CD4-positive, alpha-beta T cell (primary cell): ENCODE measurements at regions not wholly inside any gene's neighbourhood (a gene's known extent, or its start where the extent isn't known, plus 50 kb on each side); places are given as distances from the start of the nearest gene placed in this dataset.

Source experiments
- ATAC-seq: fragments of 200-7000 bp; cut with Tn5 transposase; one replicate; pipeline ENCODE4 v1.10.0; 2022; ENCODE audit warnings: mild to moderate bottlenecking; ENCODE audit not compliant: poor library complexity
- CTCF ChIA-PET: fragments of 350-600 bp; sonication (Branson Sonifier 250); formaldehyde crosslinking; loops from one replicate; lab custom pipeline; 2021; ENCODE audit warnings: antibody characterized with exemption, inconsistent platforms; lab: Charles Lee
- POLR2A ChIA-PET: fragments of 350-600 bp; sonication (Branson Sonifier 250); formaldehyde crosslinking; loops from one replicate; lab custom pipeline; 2021; ENCODE audit warnings: antibody characterized with exemption, inconsistent platforms; lab: Charles Lee
- DNase-seq, 14 experiments: peaks; one replicate each; pipeline ENCODE4 v3.0.0-alpha.2; 2013 to 2020; ENCODE audit warnings: mixed read lengths in 2 of 14
- H3K27ac ChIP-seq, 2 donors: one replicate each; pipeline versions ENCODE4 v1.5.1 to v1.7.0; 2013; ENCODE audit warnings: low read length in 2 of 2, low read depth in 1 of 2, mild to moderate bottlenecking in 1 of 2
- H3K27me3 ChIP-seq, 2 experiments: 1 replicate in 1 of 2; 2 replicates in 1 of 2; pipeline versions ENCODE4 v1.6.1 to v1.7.0; 2013; ENCODE audit warnings: low read length in 2 of 2, control low read depth in 1 of 2, mild to moderate bottlenecking in 1 of 2, moderate library complexity in 1 of 2; ENCODE audit not compliant: insufficient read depth in 2 of 2, control insufficient read depth in 1 of 2
- H3K36me3 ChIP-seq: one replicate; pipeline ENCODE4 v1.6.1; 2013; ENCODE audit warnings: low read length, control low read depth; ENCODE audit not compliant: insufficient read depth
- H3K4me1 ChIP-seq: one replicate; pipeline ENCODE4 v1.6.1; 2013; ENCODE audit warnings: low read length, control low read depth; ENCODE audit not compliant: insufficient read depth
- H3K4me3 ChIP-seq: one replicate; pipeline ENCODE4 v1.5.1; 2013; ENCODE audit warnings: mild to moderate bottlenecking, low read length, moderate library complexity
- H3K9me3 ChIP-seq, 2 experiments: 1 replicate in 1 of 2; 2 replicates in 1 of 2; pipeline versions ENCODE4 v1.6.1 to v1.7.0; 2013; ENCODE audit warnings: low read length in 2 of 2, mild to moderate bottlenecking in 2 of 2, control low read depth in 1 of 2, moderate library complexity in 1 of 2; ENCODE audit not compliant: control insufficient read depth in 1 of 2, insufficient read depth in 1 of 2
- H3K27ac Mint-ChIP-seq: one replicate; pipeline ENCODE4 v1.8.0; 2020; ENCODE audit warnings: mixed read lengths
- H3K27me3 Mint-ChIP-seq: one replicate; pipeline ENCODE4 v1.8.0; 2021; ENCODE audit warnings: mixed read lengths
- H3K36me3 Mint-ChIP-seq: one replicate; pipeline ENCODE4 v1.8.0; 2021; ENCODE audit warnings: low read depth, mixed read lengths
- H3K4me1 Mint-ChIP-seq: one replicate; pipeline ENCODE4 v1.8.0; 2021; ENCODE audit warnings: low read depth, mixed read lengths
- H3K4me3 Mint-ChIP-seq: one replicate; pipeline ENCODE4 v1.8.0; 2020; ENCODE audit warnings: mild to moderate bottlenecking, mixed read lengths
- H3K9me3 Mint-ChIP-seq: one replicate; pipeline ENCODE4 v1.8.0; 2020; ENCODE audit warnings: mixed read lengths
- CTCF ChIP-seq: fragments of 200-600 bp; IDR thresholded peaks from one replicate; pipeline ENCODE4 v1.8.0; 2022; ENCODE audit warnings: antibody characterized with exemption, mild to moderate bottlenecking
- intact Hi-C, 2 experiments: fragments of 100-400 bp; cut with DNase I in 1 of 2; cut with micrococcal nuclease in 1 of 2; formaldehyde crosslinking; loops; one replicate each; pipeline versions ENCODE4 v1.15.1 to v1.9.0; 2023 to 2025; cut with DNase I, micrococcal nuclease

- H3K4me1 Mint-ChIP-seq, result no peaks in the 10 kb centered on the region
- no peak overlapping the region for H3K27ac Mint-ChIP-seq
- CTCF ChIA-PET, result no interaction called here
- no peak overlapping the region for H3K4me3 ChIP-seq
- no peaks in the 10 kb centered on the region for H3K4me1 ChIP-seq
- no peak for TF ChIP-seq CTCF
- H3K9me3 Mint-ChIP-seq, result peaks cover 7% of the 10 kb centered on the region
- intact Hi-C loops, result no loop called here
- H3K27ac ChIP-seq, result no peak overlapping the region
- no peak overlapping the region for H3K4me3 Mint-ChIP-seq
- DNase-seq, result no peak
- no peaks in the 10 kb centered on the region for H3K27me3 ChIP-seq
- no peak for ATAC-seq
- no peaks in the 10 kb centered on the region for H3K36me3 Mint-ChIP-seq
- no peaks in the 10 kb centered on the region for H3K9me3 ChIP-seq
- POLR2A ChIA-PET, result no interaction called here
- H3K27me3 Mint-ChIP-seq, result peaks cover 5% of the 10 kb centered on the region
- no peaks in the 10 kb centered on the region for H3K36me3 ChIP-seq
These were observed 98.0 kb downstream of the SLC5A7 start for GRCh38 chr2:108084311-108084710.

- H3K36me3 ChIP-seq, result no peaks in the 10 kb centered on the region
- peaks cover 5% of the 10 kb centered on the region for H3K9me3 Mint-ChIP-seq
- H3K4me1 Mint-ChIP-seq, result no peaks in the 10 kb centered on the region
- POLR2A ChIA-PET, result no interaction called here
- H3K4me3 Mint-ChIP-seq, result no peak overlapping the region
- H3K4me3 ChIP-seq, result no peak overlapping the region
- no peaks in the 10 kb centered on the region for H3K27me3 ChIP-seq
- no peak for DNase-seq
- no peaks in the 10 kb centered on the region for H3K36me3 Mint-ChIP-seq
- intact Hi-C loops, result no loop called here
- CTCF ChIA-PET, result no interaction called here
- H3K27ac ChIP-seq, result no peak overlapping the region
- ATAC-seq, result no peak
- H3K27me3 Mint-ChIP-seq, result peaks cover 11% of the 10 kb centered on the region
- TF ChIP-seq CTCF, result no peak
- no peaks in the 10 kb centered on the region for H3K9me3 ChIP-seq
- H3K4me1 ChIP-seq, result no peaks in the 10 kb centered on the region
- H3K27ac Mint-ChIP-seq, result no peak overlapping the region
These were observed 106.6 kb downstream of the SLC5A7 start for GRCh38 chr2:108092886-108093285.

- H3K9me3 ChIP-seq, result no peaks in the 10 kb centered on the region
- Mint-ChIP-seq H3K4me1 (no peaks in the 10 kb centered on the region), H3K27me3 (no peaks in the 10 kb centered on the region)
These were observed 115.2 kb downstream of the SLC5A7 start for GRCh38 chr2:108101481-108101880.

More at GRCh38 chr2:108101481-108101880, 115.2 kb downstream of the SLC5A7 start:
- Mint-ChIP-seq H3K9me3 (no peaks in the 10 kb centered on the region), H3K27ac (no peak overlapping the region), H3K36me3 (no peaks in the 10 kb centered on the region), H3K4me3 (no peak overlapping the region)
- Histone ChIP-seq H3K4me1 (no peaks in the 10 kb centered on the region), H3K27me3 (no peaks in the 10 kb centered on the region), H3K4me3 (no peak overlapping the region), H3K36me3 (no peaks in the 10 kb centered on the region), H3K27ac (no peak overlapping the region)
- intact Hi-C loops, result no loop called here
- ATAC-seq (no peak), DNase-seq (no peak)
- ChIA-PET CTCF (no interaction called here), POLR2A (no interaction called here)
- TF ChIP-seq CTCF, result no peak
